ENCODE measurements at regions not wholly inside any gene's neighbourhood (a gene's known extent, or its start where the extent isn't known, plus 50 kb on each side); places are given as distances from the start of the nearest gene placed in this dataset.

DNA sequence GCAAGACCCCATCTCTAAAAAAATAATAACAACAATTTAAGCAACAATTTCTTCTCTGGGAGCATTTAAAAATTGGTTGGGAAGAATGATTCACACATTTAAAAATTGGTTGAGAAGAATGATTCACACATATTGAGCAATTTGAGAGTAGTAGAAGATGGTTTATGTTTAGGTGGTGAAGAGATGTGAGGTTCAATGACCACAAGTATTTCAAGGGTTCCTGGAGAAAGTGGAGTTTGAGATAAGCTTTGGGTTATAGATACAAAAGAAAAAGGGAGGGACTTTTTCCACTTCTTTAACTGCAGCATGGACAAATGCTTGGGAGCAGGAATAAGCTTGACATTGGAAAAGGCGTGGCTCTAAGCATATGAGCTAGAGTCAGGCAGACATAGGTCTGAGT lies 145.7 kb upstream of the NPHP3 start:
- TF ChIP-seq EP300 (IDR thresholded peaks at IDR 0.05), result no peak
- TF ChIP-seq, protein P1, sequence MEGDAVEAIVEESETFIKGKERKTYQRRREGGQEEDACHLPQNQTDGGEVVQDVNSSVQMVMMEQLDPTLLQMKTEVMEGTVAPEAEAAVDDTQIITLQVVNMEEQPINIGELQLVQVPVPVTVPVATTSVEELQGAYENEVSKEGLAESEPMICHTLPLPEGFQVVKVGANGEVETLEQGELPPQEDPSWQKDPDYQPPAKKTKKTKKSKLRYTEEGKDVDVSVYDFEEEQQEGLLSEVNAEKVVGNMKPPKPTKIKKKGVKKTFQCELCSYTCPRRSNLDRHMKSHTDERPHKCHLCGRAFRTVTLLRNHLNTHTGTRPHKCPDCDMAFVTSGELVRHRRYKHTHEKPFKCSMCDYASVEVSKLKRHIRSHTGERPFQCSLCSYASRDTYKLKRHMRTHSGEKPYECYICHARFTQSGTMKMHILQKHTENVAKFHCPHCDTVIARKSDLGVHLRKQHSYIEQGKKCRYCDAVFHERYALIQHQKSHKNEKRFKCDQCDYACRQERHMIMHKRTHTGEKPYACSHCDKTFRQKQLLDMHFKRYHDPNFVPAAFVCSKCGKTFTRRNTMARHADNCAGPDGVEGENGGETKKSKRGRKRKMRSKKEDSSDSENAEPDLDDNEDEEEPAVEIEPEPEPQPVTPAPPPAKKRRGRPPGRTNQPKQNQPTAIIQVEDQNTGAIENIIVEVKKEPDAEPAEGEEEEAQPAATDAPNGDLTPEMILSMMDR (IDR thresholded peaks at IDR 0.05), result no peak

Measured in sigmoid colon (tissue), 4 donors.